Suprapubic skin (tissue), 4 donors: ENCODE measurements at regions not wholly inside any gene's neighbourhood (a gene's known extent, or its start where the extent isn't known, plus 50 kb on each side); places are given as distances from the start of the nearest gene placed in this dataset.

Source experiments
- DNase-seq, 2 donors: peaks; one replicate each; pipeline ENCODE4 v3.0.0-alpha.2; 2019; ENCODE audit warnings: low spot score in 2 of 2
- H3K27ac ChIP-seq: fragments of 200-600 bp; sonication (generic); one replicate; pipeline ENCODE4 v1.5.1; 2019
- H3K27me3 ChIP-seq: fragments of 200-600 bp; sonication (generic); one replicate; pipeline ENCODE4 v1.5.1; 2019
- H3K36me3 ChIP-seq: fragments of 200-600 bp; sonication (generic); one replicate; pipeline ENCODE4 v1.5.1; 2019
- H3K4me1 ChIP-seq: fragments of 200-600 bp; sonication (generic); one replicate; pipeline ENCODE4 v1.5.1; 2019
- H3K4me3 ChIP-seq: fragments of 200-600 bp; sonication (generic); one replicate; pipeline ENCODE4 v1.5.1; 2019; ENCODE audit warnings: mild to moderate bottlenecking
- H3K9me3 ChIP-seq: fragments of 200-600 bp; sonication (generic); one replicate; pipeline ENCODE4 v1.5.1; 2019
- EP300 ChIP-seq: sonication (generic); formaldehyde crosslinking; IDR thresholded peaks from one replicate; pipeline ENCODE4 v1.6.1; 2017; ENCODE audit warnings: antibody characterized with exemption
- POLR2A ChIP-seq, 2 donors: fragments of 450-650 bp; IDR thresholded peaks; one replicate each; pipeline ENCODE4 v1.6.1; 2017; ENCODE audit warnings: antibody characterized with exemption in 2 of 2, mild to moderate bottlenecking in 2 of 2, moderate library complexity in 2 of 2
- POLR2AphosphoS5 ChIP-seq, 3 donors: sonication (generic); formaldehyde crosslinking; IDR thresholded peaks; one replicate each; pipeline ENCODE4 v1.6.1; 2017; ENCODE audit warnings: antibody characterized with exemption in 3 of 3
- WGBS: methylation state at CpG from one replicate; pipeline ENCODE4 v1.1.5; 2018; 5-methylcytosine and 5-hydroxymethylcytosine counted together
- TF ChIP-seq, protein P1 (sequence below), 2 donors: fragments of 200-600 bp in 1 of 2; fragments of 450-650 bp in 1 of 2; sonication (generic) in 1 of 2; IDR thresholded peaks; one replicate each; pipeline ENCODE4 v1.5.1; 2016 to 2019; ENCODE audit warnings: antibody characterized with exemption in 2 of 2, mild to moderate bottlenecking in 1 of 2, moderate library complexity in 1 of 2

- H3K27me3 ChIP-seq = no peaks in the 10 kb centered on the region
- no peak overlapping the region for H3K27ac ChIP-seq
- no peaks in the 10 kb centered on the region for H3K4me1 ChIP-seq
- no peak overlapping the region for H3K4me3 ChIP-seq
- no peaks in the 10 kb centered on the region for H3K9me3 ChIP-seq
- no peak for DNase-seq
- H3K36me3 ChIP-seq = no peaks in the 10 kb centered on the region
- WGBS = 91% methylated on average over 9 of the region's 9 CpGs
- no peak for TF ChIP-seq EP300
- TF ChIP-seq POLR2AphosphoS5 (IDR thresholded peaks at IDR 0.05) = no peak
- TF ChIP-seq, protein P1, sequence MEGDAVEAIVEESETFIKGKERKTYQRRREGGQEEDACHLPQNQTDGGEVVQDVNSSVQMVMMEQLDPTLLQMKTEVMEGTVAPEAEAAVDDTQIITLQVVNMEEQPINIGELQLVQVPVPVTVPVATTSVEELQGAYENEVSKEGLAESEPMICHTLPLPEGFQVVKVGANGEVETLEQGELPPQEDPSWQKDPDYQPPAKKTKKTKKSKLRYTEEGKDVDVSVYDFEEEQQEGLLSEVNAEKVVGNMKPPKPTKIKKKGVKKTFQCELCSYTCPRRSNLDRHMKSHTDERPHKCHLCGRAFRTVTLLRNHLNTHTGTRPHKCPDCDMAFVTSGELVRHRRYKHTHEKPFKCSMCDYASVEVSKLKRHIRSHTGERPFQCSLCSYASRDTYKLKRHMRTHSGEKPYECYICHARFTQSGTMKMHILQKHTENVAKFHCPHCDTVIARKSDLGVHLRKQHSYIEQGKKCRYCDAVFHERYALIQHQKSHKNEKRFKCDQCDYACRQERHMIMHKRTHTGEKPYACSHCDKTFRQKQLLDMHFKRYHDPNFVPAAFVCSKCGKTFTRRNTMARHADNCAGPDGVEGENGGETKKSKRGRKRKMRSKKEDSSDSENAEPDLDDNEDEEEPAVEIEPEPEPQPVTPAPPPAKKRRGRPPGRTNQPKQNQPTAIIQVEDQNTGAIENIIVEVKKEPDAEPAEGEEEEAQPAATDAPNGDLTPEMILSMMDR (IDR thresholded peaks at IDR 0.05) = no peak
- TF ChIP-seq POLR2A (IDR thresholded peaks at IDR 0.05) = no peak
Measured at GRCh38 chr12:23424685-23425084, 524.8 kb downstream of the SOX5 start.

- no peak for DNase-seq
- no peak for TF ChIP-seq EP300
- TF ChIP-seq POLR2AphosphoS5 (IDR thresholded peaks at IDR 0.05) = no peak
- no peak for TF ChIP-seq POLR2A (IDR thresholded peaks at IDR 0.05)
- TF ChIP-seq, protein P1 (IDR thresholded peaks at IDR 0.05) = no peak
- Histone ChIP-seq H3K27me3 (no peaks in the 10 kb centered on the region), H3K4me3 (no peak overlapping the region), H3K9me3 (no peaks in the 10 kb centered on the region), H3K27ac (no peak overlapping the region), H3K4me1 (no peaks in the 10 kb centered on the region), H3K36me3 (no peaks in the 10 kb centered on the region)
- WGBS = 71% methylated on average over 6 of the region's 6 CpGs
Measured at GRCh38 chr12:23426328-23426727, 523.1 kb downstream of the SOX5 start.

DNA sequence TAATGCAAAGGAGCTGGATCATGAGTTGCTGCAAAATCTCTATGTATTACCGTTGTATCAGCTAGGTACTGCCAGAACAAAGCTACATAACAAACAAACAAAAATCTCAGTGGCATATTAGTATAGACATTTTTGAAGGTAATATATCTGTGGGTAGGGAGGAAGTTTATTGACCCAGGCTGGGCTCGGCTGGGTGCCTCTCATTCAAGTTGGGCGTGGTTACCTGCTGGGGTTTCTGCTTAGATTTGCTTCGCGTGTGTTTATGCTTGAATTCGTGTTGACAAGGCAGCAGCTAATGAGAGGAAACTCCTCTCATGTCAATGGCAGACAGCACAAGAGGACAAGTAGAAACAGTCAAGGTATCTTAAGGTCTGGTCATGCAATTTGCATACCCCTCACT is 520.7 kb downstream of the SOX5 start:
- H3K4me1 ChIP-seq = no peaks in the 10 kb centered on the region
- no peak for DNase-seq
- no peaks in the 10 kb centered on the region for H3K9me3 ChIP-seq
- no peak overlapping the region for H3K27ac ChIP-seq
- no peaks in the 10 kb centered on the region for H3K27me3 ChIP-seq
- WGBS = 81% methylated on average over 6 of the region's 6 CpGs
- H3K4me3 ChIP-seq = no peak overlapping the region
- TF ChIP-seq POLR2A (IDR thresholded peaks at IDR 0.05) (no peak), POLR2AphosphoS5 (IDR thresholded peaks at IDR 0.05) (no peak), EP300 (no peak)
- TF ChIP-seq, protein P1 (IDR thresholded peaks at IDR 0.05) = no peak
- H3K36me3 ChIP-seq = no peaks in the 10 kb centered on the region

DNA sequence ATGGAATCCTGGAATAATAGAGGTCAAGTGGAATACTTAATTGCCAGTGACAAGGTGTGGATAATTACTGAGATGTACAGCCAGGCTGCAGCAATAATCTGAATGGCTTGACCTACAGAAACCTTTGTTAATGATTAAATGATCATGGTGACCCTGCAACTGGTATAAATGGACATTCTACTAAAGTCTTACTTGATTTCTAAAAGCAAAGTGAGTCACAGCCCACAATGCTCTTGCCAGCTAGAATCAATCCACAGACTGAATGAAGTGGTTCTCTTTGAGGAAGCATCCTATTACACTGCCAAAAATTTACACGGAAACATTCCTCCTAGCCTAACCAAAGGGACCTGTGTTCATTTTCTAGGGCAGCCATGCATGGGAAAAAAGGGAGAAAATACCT is 518.5 kb downstream of the SOX5 start:
- Histone ChIP-seq H3K4me1 (no peaks in the 10 kb centered on the region), H3K4me3 (no peak overlapping the region), H3K36me3 (no peaks in the 10 kb centered on the region), H3K27me3 (no peaks in the 10 kb centered on the region), H3K9me3 (peaks cover 3% of the 10 kb centered on the region), H3K27ac (no peak overlapping the region)
- WGBS = 81% methylated on average over 1 of the region's 1 CpG
- DNase-seq = no peak
- TF ChIP-seq, protein P1 (IDR thresholded peaks at IDR 0.05) = no peak

- Histone ChIP-seq H3K4me1 (no peaks in the 10 kb centered on the region), H3K9me3 (peaks cover 3% of the 10 kb centered on the region)
Measured at GRCh38 chr12:23433121-23433520, 516.3 kb downstream of the SOX5 start.

More at GRCh38 chr12:23433121-23433520, 516.3 kb downstream of the SOX5 start:
- Histone ChIP-seq H3K4me3 (no peak overlapping the region), H3K27ac (no peak overlapping the region), H3K36me3 (no peaks in the 10 kb centered on the region), H3K27me3 (no peaks in the 10 kb centered on the region)
- TF ChIP-seq POLR2A (IDR thresholded peaks at IDR 0.05) = no peak
- no peak for TF ChIP-seq POLR2AphosphoS5 (IDR thresholded peaks at IDR 0.05)
- TF ChIP-seq, protein P1 (IDR thresholded peaks at IDR 0.05) = no peak
- TF ChIP-seq EP300 = no peak
- DNase-seq = no peak
